Naive thymus-derived CD4-positive, alpha-beta T cell (primary cell): ENCODE measurements at regions not wholly inside any gene's neighbourhood (a gene's known extent, or its start where the extent isn't known, plus 50 kb on each side); places are given as distances from the start of the nearest gene placed in this dataset.
"Not testable (repeated sequence)": the region's sequence is repeated elsewhere in the genome, so short reads cannot be mapped to it uniquely, and the experiment has no call there.

Source experiments
- ATAC-seq: fragments of 150-1000 bp; cut with Tn5 transposase; 2 replicates; pipeline ENCODE4 v1.10.0; 2021; ENCODE audit warnings: mild to moderate bottlenecking, moderate library complexity
- CTCF ChIA-PET: fragments of 350-600 bp; sonication (Branson Sonifier 250); formaldehyde crosslinking; loops from one replicate; lab custom pipeline; 2021; ENCODE audit warnings: antibody characterized with exemption; lab: Charles Lee
- POLR2A ChIA-PET: fragments of 350-600 bp; sonication (Branson Sonifier 250); formaldehyde crosslinking; loops from one replicate; lab custom pipeline; 2021; ENCODE audit warnings: antibody characterized with exemption, inconsistent platforms; lab: Charles Lee
- DNase-seq, 9 donors: peaks; one replicate each; pipeline versions ENCODE4 v3.0.0 to v3.0.0-alpha.2; 2020 to 2022; ENCODE audit warnings: mixed read lengths in 1 of 9
- H3K27ac ChIP-seq: one replicate; pipeline ENCODE4 v1.7.0; 2013; ENCODE audit warnings: mild to moderate bottlenecking, low read depth, low read length, moderate library complexity
- H3K27me3 ChIP-seq, 2 donors: one replicate each; pipeline ENCODE4 v1.7.0; 2013; ENCODE audit warnings: low read length in 2 of 2, mild to moderate bottlenecking in 2 of 2, moderate library complexity in 2 of 2; ENCODE audit not compliant: control insufficient read depth in 2 of 2, insufficient read depth in 2 of 2
- H3K36me3 ChIP-seq, 3 experiments: 1 replicate in 2 of 3; 2 replicates in 1 of 3; pipeline ENCODE4 v1.7.0; 2013; ENCODE audit warnings: low read length in 3 of 3, mild to moderate bottlenecking in 3 of 3, moderate library complexity in 1 of 3; ENCODE audit not compliant: insufficient read depth in 3 of 3, control insufficient read depth in 2 of 3
- H3K4me1 ChIP-seq, 2 donors: one replicate each; pipeline ENCODE4 v1.7.0; 2013; ENCODE audit warnings: low read length in 2 of 2, mild to moderate bottlenecking in 2 of 2, moderate library complexity in 1 of 2; ENCODE audit not compliant: control insufficient read depth in 2 of 2, insufficient read depth in 2 of 2
- H3K4me3 ChIP-seq: 2 replicates; pipeline ENCODE4 v1.7.0; 2013; ENCODE audit warnings: mild to moderate bottlenecking, low read length
- H3K9me3 ChIP-seq, 3 experiments: 1 replicate in 2 of 3; 2 replicates in 1 of 3; pipeline ENCODE4 v1.7.0; 2013; ENCODE audit warnings: low read length in 3 of 3; ENCODE audit not compliant: control insufficient read depth in 2 of 3
- H3K27ac Mint-ChIP-seq, 9 donors: one replicate each; pipeline ENCODE4 v1.8.0; 2020 to 2022; ENCODE audit warnings: mixed read lengths in 9 of 9, mild to moderate bottlenecking in 8 of 9, moderate library complexity in 5 of 9, inconsistent platforms in 2 of 9
- H3K27me3 Mint-ChIP-seq, 5 donors: one replicate each; pipeline ENCODE4 v1.8.0; 2021 to 2022; ENCODE audit warnings: mixed read lengths in 5 of 5, mild to moderate bottlenecking in 1 of 5
- H3K36me3 Mint-ChIP-seq, 5 donors: one replicate each; pipeline ENCODE4 v1.8.0; 2020 to 2022; ENCODE audit warnings: mixed read lengths in 5 of 5, mild to moderate bottlenecking in 3 of 5, inconsistent platforms in 1 of 5
- H3K4me1 Mint-ChIP-seq, 7 donors: one replicate each; pipeline ENCODE4 v1.8.0; 2020 to 2022; ENCODE audit warnings: mixed read lengths in 7 of 7, mild to moderate bottlenecking in 3 of 7, inconsistent platforms in 1 of 7
- H3K4me3 Mint-ChIP-seq, 10 donors: one replicate each; pipeline ENCODE4 v1.8.0; 2020 to 2022; ENCODE audit warnings: mild to moderate bottlenecking in 10 of 10, mixed read lengths in 10 of 10, moderate library complexity in 6 of 10, inconsistent platforms in 2 of 10
- H3K9me3 Mint-ChIP-seq, 11 donors: one replicate each; pipeline ENCODE4 v1.8.0; 2020 to 2022; ENCODE audit warnings: mixed read lengths in 11 of 11, mild to moderate bottlenecking in 4 of 11, inconsistent platforms in 1 of 11, moderate library complexity in 1 of 11
- intact Hi-C, 2 donors: fragments of 100-400 bp; cut with micrococcal nuclease; formaldehyde crosslinking; loops; one replicate each; pipeline ENCODE4 v1.15.1; 2023

DNA sequence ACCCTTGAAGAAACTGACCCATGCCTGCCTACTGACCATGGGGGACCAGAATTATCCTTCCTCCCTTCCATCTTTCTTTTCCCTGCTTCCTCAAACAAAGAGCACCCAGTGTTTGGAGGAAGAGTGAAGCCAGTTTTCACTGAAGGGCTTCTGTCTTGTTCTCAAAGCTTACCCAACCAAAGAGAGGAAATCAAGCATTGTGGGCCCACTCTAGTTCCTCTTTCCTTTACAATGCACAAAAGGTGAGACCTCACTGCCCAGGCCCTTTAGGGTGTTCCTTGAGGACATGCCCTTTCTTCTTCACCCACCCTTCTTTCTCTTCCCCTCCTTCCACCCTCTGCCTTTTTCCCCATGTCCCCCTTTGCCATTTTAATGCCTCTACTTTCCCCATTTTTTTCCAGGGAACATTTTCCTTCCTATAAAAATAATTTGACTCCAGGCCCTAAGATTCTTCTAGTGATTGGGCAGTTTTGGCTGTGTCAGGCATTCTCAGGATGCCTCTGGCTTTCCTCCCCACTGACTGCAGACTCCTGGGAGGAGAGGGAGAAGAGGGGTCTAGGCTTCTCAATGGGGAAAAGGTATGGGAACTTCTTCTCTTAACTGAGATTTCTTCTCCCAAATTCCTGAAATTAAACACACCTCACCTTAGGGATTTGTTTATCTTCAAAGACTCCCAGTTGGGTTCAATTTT lies 126.6 kb upstream of the RMDN2 start:
- CTCF ChIA-PET = no interaction called here
- H3K27me3 ChIP-seq = no peaks in the 10 kb centered on the region
- no peaks in the 10 kb centered on the region for H3K4me1 ChIP-seq
- H3K27ac ChIP-seq = no peak overlapping the region
- no peak overlapping the region for H3K4me3 ChIP-seq
- no peak for ATAC-seq
- DNase-seq = no peak
- H3K36me3 ChIP-seq = no peaks in the 10 kb centered on the region
- H3K9me3 ChIP-seq = no peaks in the 10 kb centered on the region
- peaks cover 0 to 2% (median 0%) of the 10 kb centered on the region in 11 donors for H3K9me3 Mint-ChIP-seq
- H3K27ac Mint-ChIP-seq = no peak overlapping the region
- POLR2A ChIA-PET = no interaction called here
- intact Hi-C loops = no loop called here
- peaks cover 0 to 3% (median 0%) of the 10 kb centered on the region in 5 donors for H3K27me3 Mint-ChIP-seq
- H3K4me3 Mint-ChIP-seq = no peak overlapping the region
- H3K4me1 Mint-ChIP-seq = peaks cover 0 to 2% (median 0%) of the 10 kb centered on the region in 7 donors
- no peaks in the 10 kb centered on the region for H3K36me3 Mint-ChIP-seq

- Histone ChIP-seq H3K4me3 (no peak overlapping the region), H3K36me3 (no peaks in the 10 kb centered on the region), H3K4me1 (no peaks in the 10 kb centered on the region), H3K27me3 (no peaks in the 10 kb centered on the region), H3K9me3 (no peaks in the 10 kb centered on the region), H3K27ac (no peak overlapping the region)
- H3K4me1 Mint-ChIP-seq = peaks cover 0 to 2% (median 0%) of the 10 kb centered on the region in 7 donors
- peaks cover 0 to 2% (median 0%) of the 10 kb centered on the region in 11 donors for H3K9me3 Mint-ChIP-seq
- no peak overlapping the region for H3K27ac Mint-ChIP-seq
- POLR2A ChIA-PET = interaction anchor here (0.6 kb wide), 2 partner anchors 15 to 260 kb away, joined by 3 read pairs; no protein-coding TSS in a partner anchor
- CTCF ChIA-PET = no interaction called here
- DNase-seq = no peak
- no peaks in the 10 kb centered on the region for H3K36me3 Mint-ChIP-seq
- intact Hi-C loops = no loop called here
- no peak for ATAC-seq
- no peak overlapping the region for H3K4me3 Mint-ChIP-seq
- H3K27me3 Mint-ChIP-seq = peaks cover 0 to 3% (median 0%) of the 10 kb centered on the region in 5 donors
Observed at GRCh38 chr2:37800176-37800858, 124.8 kb upstream of the RMDN2 start.

- no peaks in the 10 kb centered on the region for H3K4me1 ChIP-seq
- CTCF ChIA-PET = no interaction called here
- Mint-ChIP-seq H3K4me3 (no peak overlapping the region), H3K27me3 (peaks cover 0 to 11% (median 5%) of the 10 kb centered on the region in 5 donors), H3K27ac (no peak overlapping the region), H3K4me1 (peaks cover 0 to 2% (median 0%) of the 10 kb centered on the region in 7 donors), H3K9me3 (peaks cover 0 to 10% (median under 1%) of the 10 kb centered on the region in 11 donors), H3K36me3 (no peaks in the 10 kb centered on the region)
- H3K4me3 ChIP-seq = no peak overlapping the region
- no peaks in the 10 kb centered on the region for H3K27me3 ChIP-seq
- POLR2A ChIA-PET = no interaction called here
- H3K36me3 ChIP-seq = no peaks in the 10 kb centered on the region
- intact Hi-C loops = no loop called here
- no peak overlapping the region for H3K27ac ChIP-seq
- ATAC-seq = no peak
- DNase-seq = no peak
- H3K9me3 ChIP-seq = no peaks in the 10 kb centered on the region
Observed at GRCh38 chr2:37802211-37802752, 122.8 kb upstream of the RMDN2 start.

GRCh38 chr2:37802899-37803379 lies 122.1 kb upstream of the RMDN2 start:
- Mint-ChIP-seq H3K9me3 (peaks cover 0 to 12% (median 2%) of the 10 kb centered on the region in 11 donors), H3K4me1 (peaks cover 0 to 2% (median 0%) of the 10 kb centered on the region in 7 donors), H3K4me3 (no peak overlapping the region), H3K36me3 (no peaks in the 10 kb centered on the region), H3K27me3 (peaks cover 0 to 11% (median 5%) of the 10 kb centered on the region in 5 donors), H3K27ac (no peak overlapping the region)
- H3K4me1 ChIP-seq = no peaks in the 10 kb centered on the region
- H3K27ac ChIP-seq = no peak overlapping the region
- ChIA-PET POLR2A (no interaction called here), CTCF (no interaction called here)
- no peak overlapping the region for H3K4me3 ChIP-seq
- ATAC-seq (no peak), DNase-seq (no peak)
- H3K9me3 ChIP-seq = no peaks in the 10 kb centered on the region
- no peaks in the 10 kb centered on the region for H3K36me3 ChIP-seq
- no peaks in the 10 kb centered on the region for H3K27me3 ChIP-seq
- intact Hi-C loops = no loop called here

- intact Hi-C loops, CTCF ChIA-PET, H3K4me1 ChIP-seq, H3K36me3 ChIP-seq, H3K9me3 ChIP-seq, H3K27ac Mint-ChIP-seq, H3K4me1 Mint-ChIP-seq, H3K4me3 Mint-ChIP-seq, H3K4me3 ChIP-seq, H3K27me3 ChIP-seq, H3K27ac ChIP-seq, ATAC-seq, POLR2A ChIA-PET, H3K36me3 Mint-ChIP-seq, DNase-seq: not testable (repeated sequence)
- Mint-ChIP-seq H3K27me3 (peaks cover 0 to 11% (median 5%) of the 10 kb centered on the region in 5 donors), H3K9me3 (peaks cover 0 to 12% (median 3%) of the 10 kb centered on the region in 11 donors)
Observed at GRCh38 chr2:37806004-37806403, 119.1 kb upstream of the RMDN2 start.

- H3K36me3 Mint-ChIP-seq = no peaks in the 10 kb centered on the region
- H3K27ac Mint-ChIP-seq = no peak overlapping the region
- Histone ChIP-seq H3K36me3 (no peaks in the 10 kb centered on the region), H3K9me3 (no peaks in the 10 kb centered on the region), H3K4me1 (no peaks in the 10 kb centered on the region), H3K4me3 (no peak overlapping the region), H3K27ac (no peak overlapping the region), H3K27me3 (no peaks in the 10 kb centered on the region)
- ATAC-seq (no peak), DNase-seq (no peak)
- POLR2A ChIA-PET = no interaction called here
- CTCF ChIA-PET = no interaction called here
- intact Hi-C loops = loop anchor here in 1 of 2 donors (1.0 kb wide), 1 partner anchor 395 kb away; no protein-coding TSS in a partner anchor
- peaks cover 0 to 6% (median 0%) of the 10 kb centered on the region in 7 donors for H3K4me1 Mint-ChIP-seq
- H3K27me3 Mint-ChIP-seq = peaks cover 0 to 11% (median 5%) of the 10 kb centered on the region in 5 donors
- peaks cover 0 to 12% (median 3%) of the 10 kb centered on the region in 11 donors for H3K9me3 Mint-ChIP-seq
- no peak overlapping the region for H3K4me3 Mint-ChIP-seq
Observed at GRCh38 chr2:37809525-37809924, 115.6 kb upstream of the RMDN2 start.
